ENCODE measurements at regions not wholly inside any gene's neighbourhood (a gene's known extent, or its start where the extent isn't known, plus 50 kb on each side); places are given as distances from the start of the nearest gene placed in this dataset.

- peaks cover 16% of the 10 kb centered on the region for H3K27me3 Mint-ChIP-seq (ENCODE audit: insufficient read depth, low read depth)
- H3K27ac Mint-ChIP-seq: no peak overlapping the region
- no peaks in the 10 kb centered on the region for H3K9me3 ChIP-seq (ENCODE audit: low read depth)
- H3F3A ChIP-seq (ENCODE audit: low read depth): no peaks in the 10 kb centered on the region
- DNase-seq (ENCODE audit: low spot score): no peak
- H3K9ac ChIP-seq: no peak overlapping the region
- peaks cover 25% of the 10 kb centered on the region for H3K9me3 Mint-ChIP-seq
- TF ChIP-seq EZH2 (IDR thresholded peaks at IDR 0.05): no peak
- TF ChIP-seq, protein P1, sequence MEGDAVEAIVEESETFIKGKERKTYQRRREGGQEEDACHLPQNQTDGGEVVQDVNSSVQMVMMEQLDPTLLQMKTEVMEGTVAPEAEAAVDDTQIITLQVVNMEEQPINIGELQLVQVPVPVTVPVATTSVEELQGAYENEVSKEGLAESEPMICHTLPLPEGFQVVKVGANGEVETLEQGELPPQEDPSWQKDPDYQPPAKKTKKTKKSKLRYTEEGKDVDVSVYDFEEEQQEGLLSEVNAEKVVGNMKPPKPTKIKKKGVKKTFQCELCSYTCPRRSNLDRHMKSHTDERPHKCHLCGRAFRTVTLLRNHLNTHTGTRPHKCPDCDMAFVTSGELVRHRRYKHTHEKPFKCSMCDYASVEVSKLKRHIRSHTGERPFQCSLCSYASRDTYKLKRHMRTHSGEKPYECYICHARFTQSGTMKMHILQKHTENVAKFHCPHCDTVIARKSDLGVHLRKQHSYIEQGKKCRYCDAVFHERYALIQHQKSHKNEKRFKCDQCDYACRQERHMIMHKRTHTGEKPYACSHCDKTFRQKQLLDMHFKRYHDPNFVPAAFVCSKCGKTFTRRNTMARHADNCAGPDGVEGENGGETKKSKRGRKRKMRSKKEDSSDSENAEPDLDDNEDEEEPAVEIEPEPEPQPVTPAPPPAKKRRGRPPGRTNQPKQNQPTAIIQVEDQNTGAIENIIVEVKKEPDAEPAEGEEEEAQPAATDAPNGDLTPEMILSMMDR (IDR thresholded peaks at IDR 0.05): no peak
- TF ChIP-seq EZH2phosphoT487 (IDR thresholded peaks at IDR 0.05): no peak
- no peaks in the 10 kb centered on the region for H3K4me1 Mint-ChIP-seq
- H3K36me3 Mint-ChIP-seq: no peaks in the 10 kb centered on the region
- no peak overlapping the region for H3K4me2 ChIP-seq
- no peak overlapping the region for H2AFZ ChIP-seq (replicated peaks)
- no peak overlapping the region for H3K4me3 ChIP-seq
- H4K20me1 ChIP-seq (ENCODE audit: low read depth): no peaks in the 10 kb centered on the region
- no peaks in the 10 kb centered on the region for H3K36me3 ChIP-seq
- no peaks in the 10 kb centered on the region for H3K4me1 ChIP-seq
- H3K4me3 Mint-ChIP-seq: no peak overlapping the region
- no peaks in the 10 kb centered on the region for H3K79me2 ChIP-seq (ENCODE audit: low read depth)
- no peak overlapping the region for H3K27ac ChIP-seq
- H3K27me3 ChIP-seq: no peaks in the 10 kb centered on the region
These were observed 279.3 kb downstream of the BMP7 start for GRCh38 chr20:56986931-56987720.

DNA sequence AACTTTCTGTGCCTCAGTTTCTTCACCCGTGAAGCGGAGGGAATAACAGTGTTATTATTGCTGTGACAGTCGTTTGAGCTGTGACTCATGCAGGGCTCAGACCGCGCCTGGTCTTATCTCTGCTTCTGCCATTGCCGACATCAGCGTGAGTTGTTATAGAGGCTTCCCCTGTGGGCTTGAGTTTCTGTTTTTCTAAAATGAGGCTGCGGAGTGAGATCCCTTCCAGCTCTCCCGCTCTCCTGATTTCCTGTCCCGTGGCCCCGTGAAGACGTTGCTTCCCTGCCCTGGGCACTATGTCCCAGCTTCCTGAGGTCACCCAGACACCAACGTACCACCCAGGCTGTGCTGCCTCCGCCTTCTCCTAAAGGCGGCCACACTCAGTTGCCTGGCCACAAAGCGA, 278.5 kb downstream of the BMP7 start:
- Histone ChIP-seq H3K4me2 (no peak overlapping the region), H4K20me1 (ENCODE audit: low read depth) (no peaks in the 10 kb centered on the region), H3K36me3 (no peaks in the 10 kb centered on the region), H3K79me2 (ENCODE audit: low read depth) (no peaks in the 10 kb centered on the region), H3K9ac (no peak overlapping the region), H3K4me3 (no peak overlapping the region), H3K27me3 (no peaks in the 10 kb centered on the region), H3K4me1 (no peaks in the 10 kb centered on the region), H3F3A (ENCODE audit: low read depth) (no peaks in the 10 kb centered on the region), H2AFZ (replicated peaks) (no peak overlapping the region), H3K9me3 (ENCODE audit: low read depth) (no peaks in the 10 kb centered on the region), H3K27ac (no peak overlapping the region)
- H3K27me3 Mint-ChIP-seq (ENCODE audit: insufficient read depth, low read depth): peaks cover 16% of the 10 kb centered on the region
- H3K9me3 Mint-ChIP-seq: peaks cover 25% of the 10 kb centered on the region
- H3K36me3 Mint-ChIP-seq: no peaks in the 10 kb centered on the region
- H3K4me3 Mint-ChIP-seq: no peak overlapping the region
- H3K4me1 Mint-ChIP-seq: no peaks in the 10 kb centered on the region
- TF ChIP-seq EZH2phosphoT487 (IDR thresholded peaks at IDR 0.05): no peak
- no peak for TF ChIP-seq EZH2 (IDR thresholded peaks at IDR 0.05)
- TF ChIP-seq, protein P1 (IDR thresholded peaks at IDR 0.05): no peak
- no peak overlapping the region for H3K27ac Mint-ChIP-seq
- DNase-seq (ENCODE audit: low spot score): no peak

DNA sequence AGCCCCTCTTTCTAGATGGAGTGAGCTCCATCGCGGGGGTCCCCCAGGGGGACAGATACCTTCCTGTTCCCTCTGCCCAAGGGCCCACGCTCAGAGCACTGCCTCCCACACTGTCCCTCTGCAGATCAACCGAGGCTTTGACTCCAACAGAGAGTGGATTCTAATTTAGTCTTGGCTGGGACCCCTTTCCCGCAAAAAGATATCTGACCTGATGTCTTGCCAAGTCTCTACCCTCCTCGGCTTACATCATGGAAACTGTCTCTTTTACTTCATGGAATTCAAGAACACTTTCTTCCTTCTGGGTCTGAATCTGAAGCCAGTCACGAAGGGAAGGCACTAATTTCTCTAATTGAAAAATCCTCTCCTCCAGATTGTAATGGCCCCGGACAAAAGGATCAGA, 278.0 kb downstream of the BMP7 start:
- no peaks in the 10 kb centered on the region for H3K9me3 ChIP-seq (ENCODE audit: low read depth)
- no peak overlapping the region for H3K27ac Mint-ChIP-seq
- H3K27me3 Mint-ChIP-seq (ENCODE audit: insufficient read depth, low read depth): peaks cover 16% of the 10 kb centered on the region
- no peaks in the 10 kb centered on the region for H3K4me1 ChIP-seq
- no peak overlapping the region for H3K4me2 ChIP-seq
- DNase-seq (ENCODE audit: low spot score): no peak
- H3K4me3 Mint-ChIP-seq: no peak overlapping the region
- no peak overlapping the region for H3K4me3 ChIP-seq
- no peaks in the 10 kb centered on the region for H3K36me3 Mint-ChIP-seq
- no peaks in the 10 kb centered on the region for H3K36me3 ChIP-seq
- TF ChIP-seq EZH2phosphoT487 (IDR thresholded peaks at IDR 0.05): no peak
- TF ChIP-seq, protein P1 (IDR thresholded peaks at IDR 0.05): no peak
- no peak for TF ChIP-seq EZH2 (IDR thresholded peaks at IDR 0.05)
- no peaks in the 10 kb centered on the region for H3K79me2 ChIP-seq (ENCODE audit: low read depth)
- no peak overlapping the region for H2AFZ ChIP-seq (replicated peaks)
- peaks cover 25% of the 10 kb centered on the region for H3K9me3 Mint-ChIP-seq
- no peaks in the 10 kb centered on the region for H3F3A ChIP-seq (ENCODE audit: low read depth)
- H4K20me1 ChIP-seq (ENCODE audit: low read depth): no peaks in the 10 kb centered on the region
- no peaks in the 10 kb centered on the region for H3K27me3 ChIP-seq
- H3K27ac ChIP-seq: no peak overlapping the region
- no peaks in the 10 kb centered on the region for H3K4me1 Mint-ChIP-seq
- H3K9ac ChIP-seq: no peak overlapping the region
